Stromal cell of bone marrow (primary cell): ENCODE measurements at regions not wholly inside any gene's neighbourhood (a gene's known extent, or its start where the extent isn't known, plus 50 kb on each side); places are given as distances from the start of the nearest gene placed in this dataset.

Source experiments
- DNase-seq: peaks from one replicate; pipeline ENCODE4 v3.0.0-alpha.2; 2012; ENCODE audit warnings: low read depth

DNA sequence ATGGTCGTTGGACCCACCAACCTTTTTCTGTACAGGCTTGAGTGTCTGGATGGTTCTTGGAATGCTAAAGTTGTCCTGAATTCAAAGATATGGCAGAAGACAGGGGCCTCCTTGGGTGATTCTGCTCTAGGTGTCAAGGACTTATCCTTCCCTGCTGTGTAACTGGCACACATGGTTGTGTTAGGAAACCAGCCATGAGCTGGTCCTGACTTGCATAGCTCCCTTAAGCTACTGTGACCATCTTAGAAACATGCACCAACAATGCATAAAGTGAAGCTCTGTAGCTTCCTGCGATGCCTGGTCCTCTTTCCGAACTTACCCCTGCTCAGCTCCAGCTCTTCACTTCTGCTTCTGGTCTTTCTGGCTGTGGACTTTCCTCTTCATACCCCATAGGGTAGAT lies 224.6 kb downstream of the TLE4 start:
- DNase-seq: no peak

DNA sequence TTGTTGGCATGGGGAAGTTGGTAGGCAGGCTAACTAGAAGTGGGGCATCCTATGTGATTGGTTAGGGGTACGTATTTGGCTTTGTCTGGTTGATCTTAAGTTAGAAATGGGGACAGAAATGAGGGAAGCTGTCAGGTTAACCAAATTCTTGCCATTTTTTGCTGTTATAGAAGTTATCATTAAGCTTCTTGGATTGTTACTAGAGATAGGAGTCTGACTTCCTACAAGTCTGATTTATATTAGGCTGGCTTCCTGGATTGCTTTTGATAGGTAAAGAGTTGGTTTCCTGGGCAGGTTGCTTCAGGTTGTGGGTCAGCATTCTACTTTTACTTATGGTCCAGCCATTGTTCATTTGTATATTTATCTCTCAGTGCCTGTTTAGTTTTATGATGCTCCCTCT lies 216.9 kb downstream of the TLE4 start:
- DNase-seq: no peak

DNA sequence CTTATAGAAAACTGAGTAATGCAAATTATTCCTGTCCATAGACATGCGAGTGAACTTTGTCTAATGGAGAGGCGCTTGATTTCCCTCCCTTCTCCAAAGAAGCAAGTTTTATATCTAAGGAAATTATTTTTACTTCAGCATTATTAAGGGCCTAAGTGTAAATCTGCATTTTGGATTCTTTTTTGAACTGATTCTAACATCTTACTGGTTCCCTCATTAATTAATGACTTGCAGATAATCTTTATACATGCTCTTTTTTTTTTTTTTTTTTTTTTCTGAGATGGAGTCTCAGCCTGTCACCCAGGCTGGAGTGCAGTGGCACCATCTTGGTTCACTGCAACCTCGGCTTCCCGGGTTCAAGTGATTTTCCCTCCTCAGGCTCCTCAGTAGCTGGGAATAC lies 209.5 kb downstream of the TLE4 start:
- no peak for DNase-seq

DNA sequence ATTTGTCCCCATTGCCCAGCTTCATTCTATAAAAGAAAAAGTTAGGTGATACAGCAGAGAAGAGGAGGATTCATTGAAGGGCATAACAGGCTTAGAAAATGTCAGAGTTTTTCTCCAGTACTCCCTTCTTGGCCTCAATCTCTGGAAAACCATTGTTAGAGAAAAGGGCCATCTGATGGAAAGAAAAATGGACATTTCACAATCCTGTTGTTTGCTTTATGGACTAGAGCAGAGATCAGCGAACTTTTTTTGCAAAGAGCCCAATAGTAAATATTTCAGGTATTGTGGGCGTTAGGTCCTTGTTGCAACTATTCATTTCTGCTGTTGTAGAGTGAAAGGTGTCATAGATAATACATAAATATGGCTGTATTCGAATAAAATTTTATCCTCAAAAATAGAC lies 208.8 kb downstream of the TLE4 start:
- no peak for DNase-seq

DNA sequence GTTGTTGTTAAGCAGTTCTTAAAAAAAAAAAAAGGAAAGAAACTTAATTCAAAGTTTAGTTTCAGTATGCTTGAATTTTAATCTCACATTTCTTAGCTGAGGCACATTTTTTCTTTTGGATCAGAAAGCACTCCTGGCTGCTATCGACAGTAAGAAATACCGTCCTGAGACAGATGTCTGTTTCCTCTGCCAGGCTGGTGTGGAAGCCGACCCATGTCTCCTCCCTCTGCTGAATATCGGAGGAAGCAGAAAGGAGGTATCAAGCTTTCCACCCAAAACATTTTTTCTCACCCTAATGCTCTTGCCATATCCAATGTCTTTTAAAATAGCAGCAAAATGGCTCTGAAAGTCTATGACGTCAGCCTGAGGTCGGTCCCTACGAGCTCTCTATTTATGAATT lies 208.1 kb downstream of the TLE4 start:
- no peak for DNase-seq

DNA sequence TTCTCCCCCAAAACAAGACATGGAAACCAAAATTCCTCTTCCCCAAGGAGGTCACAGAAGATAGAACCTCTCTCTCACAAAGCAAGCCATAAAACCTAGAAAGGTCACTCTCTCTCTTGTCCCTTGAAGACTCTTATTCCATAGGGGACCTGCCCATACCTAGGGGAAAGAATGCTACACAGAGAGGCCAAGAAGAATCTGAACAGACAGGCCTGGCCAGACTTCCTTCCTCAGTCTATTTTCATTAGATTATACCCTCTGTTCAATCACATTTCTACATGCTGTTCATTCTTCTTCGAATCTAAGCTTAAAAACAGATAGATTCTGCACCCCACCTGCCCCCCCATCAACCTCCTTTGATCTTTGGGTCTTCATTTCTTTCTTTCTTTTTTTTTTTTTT lies 206.8 kb downstream of the TLE4 start:
- DNase-seq: no peak

DNA sequence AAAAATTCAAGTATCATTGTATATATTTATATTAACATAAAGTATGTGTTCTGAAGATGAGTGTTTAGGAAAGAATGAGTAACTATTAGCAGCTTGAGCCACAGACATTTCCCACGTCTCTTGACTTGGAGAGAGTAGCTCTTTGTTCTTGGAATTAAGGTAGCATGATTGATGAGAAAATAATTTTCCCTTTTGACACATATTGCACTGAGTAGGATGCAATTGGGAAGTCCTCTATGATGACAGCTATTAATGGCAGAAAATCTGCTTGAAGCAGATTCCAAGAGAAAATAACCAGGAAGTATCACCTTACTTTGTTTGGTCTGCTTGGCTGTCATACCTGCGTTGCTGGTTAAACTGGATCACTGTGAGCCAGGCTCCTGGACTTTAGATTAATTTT lies 204.8 kb downstream of the TLE4 start:
- no peak for DNase-seq
